ENCODE measurements at regions not wholly inside any gene's neighbourhood (a gene's known extent, or its start where the extent isn't known, plus 50 kb on each side); places are given as distances from the start of the nearest gene placed in this dataset.

DNA sequence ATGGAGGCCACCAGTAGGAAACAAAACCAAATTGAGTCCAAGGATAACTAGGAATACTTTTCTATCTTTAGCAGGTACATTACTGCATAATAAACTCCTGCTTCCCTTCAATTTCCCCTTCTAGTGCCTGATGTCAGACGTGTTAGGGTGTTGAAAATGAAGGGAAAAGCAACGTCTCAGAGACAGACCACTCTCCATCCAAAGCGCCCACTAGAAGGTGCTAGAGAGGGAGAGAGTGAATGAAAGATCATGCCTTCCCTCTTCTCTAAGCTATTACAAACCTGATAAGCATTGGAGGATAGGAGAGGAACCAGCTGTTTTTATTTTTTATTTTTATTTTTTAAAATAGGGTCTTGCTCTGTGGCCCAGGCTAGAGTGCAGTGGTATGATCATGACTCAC lies 64.1 kb downstream of the ZNF641 start:
- peak; percentile 1 for DNase-seq

DNA sequence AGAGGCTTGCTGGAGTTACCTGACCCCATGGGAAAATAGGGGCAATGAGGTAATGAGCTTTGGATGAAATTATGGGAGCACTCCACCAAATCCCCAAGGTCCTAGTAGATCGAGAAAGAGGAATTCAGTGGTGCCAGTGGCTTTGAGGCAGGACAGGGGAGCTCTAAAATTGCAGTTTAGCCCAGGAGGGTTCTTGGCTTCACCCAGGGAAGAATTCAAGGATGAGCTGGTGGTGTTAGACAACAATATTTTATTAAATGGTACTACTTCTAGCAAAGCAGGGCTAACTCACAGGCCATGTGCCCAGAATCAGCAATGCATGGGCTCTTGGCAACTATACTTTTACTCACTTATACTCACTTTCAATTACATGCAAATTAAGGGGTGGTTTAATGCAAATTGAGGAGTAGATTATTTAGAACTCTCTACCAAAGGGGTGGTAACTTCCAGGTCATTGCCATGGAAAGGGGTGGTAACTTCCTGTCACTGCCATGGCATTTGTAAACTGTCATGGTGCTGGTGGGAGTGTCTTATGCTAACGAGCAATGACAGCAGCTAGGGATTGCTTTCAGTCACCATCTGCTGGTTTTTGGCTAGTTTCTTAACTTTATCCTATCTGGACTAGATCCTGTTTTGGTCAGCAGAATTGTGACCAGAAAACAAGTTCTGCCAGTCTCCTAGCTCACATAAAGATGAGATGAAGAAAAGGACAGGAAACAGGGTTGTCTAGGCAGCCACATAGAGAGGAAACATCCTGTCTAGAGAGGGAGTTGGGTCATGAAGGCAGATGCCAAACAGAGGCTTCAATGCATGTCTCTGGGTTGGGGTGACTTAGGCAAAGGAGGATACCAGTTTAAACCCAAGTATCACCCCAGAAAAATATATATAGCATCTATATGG lies 64.7 kb downstream of the ZNF641 start:
- DNase-seq, result no peak

DNA sequence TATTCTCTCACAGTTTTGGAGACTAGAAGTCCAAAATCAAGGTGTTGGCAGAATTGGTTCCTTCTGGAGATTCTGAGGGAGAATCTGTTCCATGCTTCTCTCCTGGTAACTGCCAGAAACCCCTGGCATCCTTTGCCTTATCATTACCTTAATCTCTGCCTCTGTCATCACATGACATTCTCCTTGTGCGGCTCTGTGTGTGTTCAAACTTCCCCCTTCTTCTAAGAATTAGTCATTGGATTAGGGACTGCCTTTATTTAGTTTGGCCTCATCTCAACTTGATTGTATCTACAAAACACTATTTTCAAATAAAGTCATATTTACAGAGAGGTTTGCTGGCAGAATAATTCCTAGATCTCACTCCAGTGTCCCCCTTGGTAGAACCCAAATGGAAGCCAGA lies 68.9 kb downstream of the ZNF641 start:
- DNase-seq, result no peak

DNA sequence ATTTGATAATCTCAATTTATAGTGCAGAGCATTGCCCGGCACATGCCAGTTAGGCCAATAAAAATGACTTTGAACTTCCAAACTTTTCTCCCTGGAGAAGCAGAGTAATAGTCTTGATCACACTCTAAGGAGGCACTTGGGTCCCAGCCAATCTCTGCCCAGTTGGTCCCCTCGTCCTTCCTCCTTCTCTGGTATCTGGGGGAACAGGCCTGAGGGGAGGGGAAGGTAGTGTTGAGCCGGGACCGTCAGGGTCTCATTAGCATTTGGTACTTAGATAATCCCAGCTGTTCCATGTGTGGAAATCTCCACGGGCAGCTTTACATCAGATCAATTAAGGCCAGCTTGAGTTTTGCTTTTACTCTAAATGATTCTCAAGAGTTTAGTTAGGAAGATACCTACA lies 70.1 kb downstream of the ZNF641 start:
- DNase-seq, result no peak

DNA sequence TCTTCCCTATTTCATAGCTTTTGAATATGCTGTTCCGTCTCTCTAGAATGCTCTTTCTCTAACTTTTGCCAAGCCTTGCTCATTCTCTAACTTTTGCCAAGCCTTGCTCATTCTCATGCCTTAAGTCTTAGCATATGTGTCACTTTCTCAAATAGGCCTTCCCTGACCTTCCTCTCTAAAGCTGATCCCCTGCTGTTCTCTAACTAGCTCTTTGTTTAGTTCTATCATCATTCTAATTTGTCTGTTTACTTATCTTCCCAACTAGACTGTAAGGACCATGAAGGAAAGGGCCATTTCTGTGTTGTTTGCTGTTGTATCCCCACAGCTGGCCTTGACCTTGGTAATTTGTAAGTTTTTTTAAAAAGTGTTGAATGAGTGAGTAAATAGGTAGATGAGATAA lies 71.1 kb downstream of the ZNF641 start:
- no peak for DNase-seq

DNA sequence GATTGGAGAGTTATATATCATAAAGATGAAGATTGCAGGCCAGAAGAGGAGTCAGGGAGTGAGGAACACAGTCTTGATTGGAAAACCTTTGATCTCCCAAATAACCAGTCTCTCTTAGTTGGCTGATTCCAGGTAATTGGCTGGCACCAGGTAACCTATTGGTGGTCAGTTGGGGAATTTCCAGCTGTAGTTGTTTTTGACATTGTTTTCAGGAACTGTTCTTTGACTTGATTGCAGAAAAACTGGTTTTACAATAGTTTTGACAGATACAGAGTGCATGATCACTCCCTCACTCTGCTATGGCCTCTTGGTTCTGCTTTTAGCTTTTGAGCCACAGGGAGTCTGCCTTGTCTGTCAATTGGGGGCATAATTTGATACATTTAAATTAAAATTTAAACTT lies 71.6 kb downstream of the ZNF641 start:
- no peak for DNase-seq

DNA sequence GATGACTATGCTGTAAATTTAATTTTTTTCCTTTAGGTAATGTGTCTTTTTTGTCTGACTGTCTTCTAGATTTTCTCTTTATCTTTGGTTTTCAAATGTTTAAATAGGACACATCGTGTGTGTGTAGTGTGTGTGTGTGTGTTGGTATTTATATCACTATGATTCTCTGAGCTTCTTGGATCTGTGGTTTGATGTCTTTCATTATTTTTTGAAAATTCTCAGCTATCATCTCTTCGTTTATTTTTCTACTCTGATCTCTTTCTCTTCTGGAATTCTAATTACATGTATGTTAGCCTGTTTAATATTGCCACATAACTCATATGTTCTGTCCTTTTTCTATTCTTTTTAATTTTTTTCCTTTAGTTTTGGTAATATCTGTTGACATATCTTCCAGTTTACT lies 73.5 kb upstream of the OR10AD1 start:
- DNase-seq, result no peak

DNA sequence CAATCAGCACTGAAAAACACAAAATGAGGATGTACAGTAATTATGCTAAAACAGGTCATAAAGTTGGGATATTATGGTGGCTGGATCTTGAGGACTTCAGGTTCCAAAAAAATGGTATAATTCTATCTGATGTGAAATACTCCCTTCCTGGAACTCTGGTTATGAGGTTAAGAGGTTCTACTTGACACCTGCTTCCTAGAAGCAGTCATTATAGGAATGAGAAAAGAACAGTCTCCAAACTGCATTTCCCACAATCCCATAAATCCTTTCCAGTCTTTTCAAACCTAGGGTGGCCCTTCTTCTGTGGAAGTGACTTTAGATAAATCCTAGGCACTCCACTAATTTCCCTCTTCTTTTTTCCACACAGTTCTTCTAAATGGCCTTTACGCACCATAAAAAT lies 63.7 kb upstream of the OR10AD1 start:
- DNase-seq, result no peak

DNA sequence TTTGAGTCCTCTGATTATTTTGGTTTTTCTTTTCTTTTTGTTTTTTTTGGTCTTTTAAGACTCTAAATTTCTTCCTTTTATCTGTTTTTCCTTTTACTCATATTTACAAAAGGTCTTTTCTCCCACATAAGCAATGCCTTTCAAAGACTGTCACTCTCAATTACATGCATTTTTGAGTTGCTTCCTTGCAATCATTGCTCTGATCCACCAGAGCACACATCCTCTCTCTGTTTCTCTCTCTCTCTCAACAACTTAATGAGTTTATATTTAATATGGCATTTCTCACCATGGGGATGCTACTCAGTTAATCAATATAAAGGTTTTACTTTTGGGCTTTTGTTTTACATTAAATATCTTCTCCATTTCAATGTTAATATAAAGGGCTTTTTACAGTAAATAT lies 62.7 kb upstream of the OR10AD1 start:
- no peak for DNase-seq

DNA sequence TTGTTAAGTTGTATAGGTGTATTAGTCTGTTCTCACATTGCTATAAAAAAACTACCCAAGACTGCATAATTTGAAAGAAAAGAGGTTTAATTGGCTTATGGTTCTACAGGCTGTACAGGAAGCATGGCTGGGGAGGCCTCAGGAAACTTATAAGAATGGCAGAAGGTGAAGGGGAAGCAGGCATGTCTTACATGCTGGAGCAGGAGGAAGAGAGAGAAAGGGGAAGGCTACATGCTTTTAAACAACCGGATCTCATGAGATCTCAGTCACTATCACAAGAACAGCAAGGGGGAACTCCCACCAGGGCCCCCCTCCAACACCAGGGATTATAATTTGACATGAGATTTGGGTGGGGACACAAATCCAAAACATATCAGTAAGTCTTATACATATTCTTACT lies 60.5 kb upstream of the OR10AD1 start:
- DNase-seq, result no peak

DNA sequence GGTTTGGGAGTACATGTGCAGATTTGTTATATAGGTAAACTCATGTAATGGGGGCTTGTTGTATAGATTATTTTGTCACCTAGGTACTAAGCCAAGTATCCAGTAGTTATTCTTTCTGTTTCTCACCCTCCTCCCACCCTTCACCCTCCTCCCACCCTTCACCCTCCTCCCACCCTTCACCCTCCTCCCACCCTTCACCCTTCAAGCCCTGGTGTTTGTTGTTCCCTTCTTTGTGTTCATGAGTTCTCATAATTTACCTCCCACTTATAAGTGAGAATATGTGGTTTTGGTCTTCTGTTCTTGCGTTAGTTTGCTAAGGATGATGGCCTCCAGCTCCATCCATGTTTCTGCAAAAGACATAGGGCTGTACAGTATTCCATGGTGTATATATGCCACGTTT lies 58.7 kb upstream of the OR10AD1 start:
- DNase-seq, result no peak
